SK-N-MC (cell line): ENCODE measurements at regions not wholly inside any gene's neighbourhood (a gene's known extent, or its start where the extent isn't known, plus 50 kb on each side); places are given as distances from the start of the nearest gene placed in this dataset.

ENCODE experiments used
- EZH2 ChIP-seq: fragments of 200-600 bp; sonication (generic); IDR thresholded peaks from one replicate; pipeline ENCODE4 v1.6.1; 2017; ENCODE audit warnings: antibody characterized with exemption
- POLR2AphosphoS5 ChIP-seq: IDR thresholded peaks from 2 replicates; pipeline ENCODE4 v1.6.1; 2012; ENCODE audit warnings: mild to moderate bottlenecking, low read depth, low read length, borderline replicate concordance

DNA sequence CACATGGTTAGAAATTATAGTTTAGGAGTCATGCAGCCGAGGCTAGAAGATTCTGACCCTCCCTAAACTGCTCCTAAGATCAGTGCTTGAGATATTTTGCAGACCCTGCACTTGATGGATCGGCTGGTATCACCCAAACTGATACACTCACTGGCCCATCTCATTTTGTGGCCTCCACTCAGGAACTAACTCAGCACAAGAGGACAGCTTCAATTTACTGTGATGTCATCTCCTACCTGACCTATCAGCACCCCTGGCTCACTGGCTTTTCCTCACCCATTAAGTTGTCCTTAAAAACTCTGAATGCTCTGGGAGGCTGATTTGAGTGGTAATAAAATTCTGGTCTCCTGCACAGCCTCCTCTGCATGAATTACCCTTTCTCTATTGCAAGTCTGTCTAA lies 450.9 kb downstream of the PCDH10 start:
- TF ChIP-seq POLR2AphosphoS5 (no peak), EZH2 (no peak)
